ENCODE measurements at regions not wholly inside any gene's neighbourhood (a gene's known extent, or its start where the extent isn't known, plus 50 kb on each side); places are given as distances from the start of the nearest gene placed in this dataset.

DNA sequence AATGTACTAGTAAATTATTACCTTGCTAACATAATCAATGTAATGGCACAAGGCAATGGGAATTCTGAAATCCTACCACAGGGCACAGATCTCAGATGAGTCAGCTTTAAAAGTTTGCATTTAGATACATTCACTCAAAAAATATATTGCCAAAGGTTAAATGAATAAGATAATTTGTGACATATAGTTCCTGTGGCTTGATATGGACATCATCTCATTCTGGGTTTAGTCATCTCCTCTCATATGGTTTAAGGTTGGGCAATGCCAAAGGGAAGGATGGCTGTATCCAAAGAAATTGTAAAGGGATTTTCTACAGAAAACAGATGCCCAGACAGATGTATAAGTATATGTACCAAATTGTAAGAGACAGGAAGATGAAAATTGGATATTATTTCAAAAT, 1065.0 kb downstream of the LRFN5 start:
- DNase-seq: no peak

DNA sequence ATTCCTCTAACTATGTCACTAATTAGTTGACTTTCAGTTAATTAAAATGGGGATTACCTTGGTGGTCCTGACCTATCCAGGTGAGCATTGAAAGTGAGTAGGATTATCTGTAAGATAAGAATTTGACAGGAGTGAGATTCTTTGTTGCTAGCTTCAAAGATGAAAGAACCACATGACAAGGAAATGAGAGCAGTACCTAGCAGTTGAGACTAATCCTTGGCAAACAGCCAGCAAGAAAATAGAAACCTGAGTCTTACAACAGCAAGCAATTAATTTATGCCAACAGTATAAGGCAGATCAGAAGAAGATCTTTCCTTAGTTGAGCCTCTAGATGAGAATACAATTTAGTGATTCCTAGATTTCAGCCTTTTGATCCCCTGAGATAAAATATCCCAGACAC, 1058.4 kb downstream of the LRFN5 start:
- DNase-seq: peak; percentile 1

DNA sequence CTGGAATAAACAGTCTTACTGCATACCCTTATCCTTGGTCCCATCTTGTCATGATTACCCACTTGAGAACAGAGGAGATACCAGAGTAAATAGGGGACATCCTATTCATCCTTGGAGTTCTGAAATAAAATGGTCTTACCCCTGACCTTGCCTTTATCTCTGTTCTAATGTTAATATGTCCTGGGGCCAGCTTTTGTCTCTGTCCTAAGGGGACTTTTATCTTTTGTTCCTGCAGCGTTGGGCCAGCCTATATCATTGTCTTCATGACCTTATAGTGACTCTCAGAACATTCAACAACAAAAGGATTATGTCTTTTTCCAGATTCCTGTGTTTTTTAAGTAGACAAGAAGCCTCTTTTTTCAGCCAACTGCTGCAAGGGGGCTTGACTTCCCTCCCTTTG, 1057.5 kb downstream of the LRFN5 start:
- no peak for DNase-seq

DNA sequence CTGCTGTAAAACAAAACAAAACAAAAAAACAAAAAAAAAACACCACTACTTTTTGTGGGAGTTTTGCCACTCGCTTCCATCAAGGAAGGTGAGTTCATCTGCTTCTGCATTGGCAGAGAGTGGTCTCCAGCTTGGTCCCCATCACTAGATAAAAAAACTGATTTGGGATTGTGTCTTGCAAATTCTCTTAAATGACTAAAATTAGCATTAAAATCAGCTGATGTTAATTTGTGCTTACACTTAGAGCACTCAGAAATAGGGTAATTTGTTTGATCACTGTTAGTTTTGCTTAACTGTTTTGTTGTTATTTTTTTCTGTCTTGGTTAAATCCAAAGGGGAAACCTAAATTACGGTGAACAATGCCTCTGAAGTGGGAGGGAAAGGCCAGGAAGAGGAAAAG, 1048.0 kb downstream of the LRFN5 start:
- DNase-seq: no peak

GRCh38 chr14:42642787-42643186, 1036.1 kb downstream of the LRFN5 start:
- no peak for DNase-seq

DNA sequence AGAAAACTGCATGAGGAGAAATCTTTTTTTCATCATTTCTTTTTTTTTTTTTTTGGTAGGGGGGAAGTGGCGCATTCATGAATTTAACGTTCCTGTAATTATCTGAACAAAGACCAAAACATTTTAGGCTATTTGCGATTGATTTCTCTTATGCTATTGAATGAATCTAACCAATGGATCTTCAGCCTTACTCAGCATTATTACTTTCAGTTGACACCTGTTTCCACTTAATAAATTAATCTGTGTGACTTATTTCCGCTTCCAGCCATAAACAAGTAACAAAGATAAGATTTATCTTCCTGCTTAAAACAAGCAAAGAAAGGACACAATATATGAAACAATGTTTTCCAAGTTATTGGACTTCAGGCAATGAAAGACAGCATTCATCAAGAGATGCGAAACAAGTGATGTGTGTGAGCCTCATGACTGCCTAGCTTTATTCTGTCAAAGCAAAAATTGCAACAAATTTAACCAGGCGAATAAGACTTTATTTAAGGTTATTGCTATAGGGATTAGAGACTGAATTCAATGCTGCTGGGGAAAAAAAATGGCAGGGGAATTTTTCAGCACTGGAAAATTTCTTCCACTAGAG, 1026.9 kb downstream of the LRFN5 start:
- DNase-seq: no peak

- no peak for DNase-seq
These were observed 1022.9 kb downstream of the LRFN5 start for GRCh38 chr14:42629553-42629952.

- no peak for DNase-seq
These were observed 1021.9 kb downstream of the LRFN5 start for GRCh38 chr14:42628602-42629001.

GRCh38 chr14:42626986-42627385, 1020.3 kb downstream of the LRFN5 start:
- DNase-seq: no peak

- no peak for DNase-seq
These were observed 1018.5 kb downstream of the LRFN5 start for GRCh38 chr14:42624980-42625761.

- DNase-seq: no peak
These were observed 1010.3 kb downstream of the LRFN5 start for GRCh38 chr14:42617005-42617404.

DNA sequence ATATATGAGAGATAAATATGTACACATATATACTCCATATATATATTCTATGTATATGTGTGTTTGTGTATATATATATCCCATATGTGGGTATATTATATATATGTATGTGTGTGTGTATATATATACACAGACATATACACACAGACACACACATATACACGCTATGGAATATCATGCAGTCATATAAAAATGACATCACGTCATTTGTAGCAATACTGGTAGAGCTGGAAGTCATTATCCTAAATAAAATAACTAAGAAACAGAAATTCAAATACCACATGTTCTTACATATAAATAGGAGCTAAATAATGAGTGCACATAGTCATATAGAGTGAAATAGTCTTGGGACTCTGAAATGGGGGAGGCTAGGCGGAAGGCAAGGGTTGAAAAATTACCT, 1000.2 kb downstream of the LRFN5 start:
- DNase-seq: no peak

GRCh38 chr14:42602336-42602845, 995.7 kb downstream of the LRFN5 start:
- no peak for DNase-seq

DNA sequence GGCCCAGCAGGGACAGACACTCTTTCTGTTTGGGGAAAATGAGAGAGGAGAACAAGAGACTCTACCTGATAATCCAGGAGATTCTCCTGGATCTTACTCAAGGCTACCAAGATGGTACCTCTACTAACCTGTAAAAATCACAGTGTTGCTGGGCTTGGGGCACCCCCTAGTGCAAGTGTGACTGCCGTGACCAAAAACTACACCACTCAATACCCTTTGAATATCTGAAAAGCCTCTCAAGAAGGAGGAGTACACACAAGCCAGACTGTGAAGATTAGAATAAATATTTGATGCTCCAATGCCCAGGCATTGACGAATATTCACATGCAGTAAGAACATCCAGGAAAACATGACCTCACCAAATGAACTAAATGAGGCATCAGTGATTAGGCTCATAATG, 965.4 kb downstream of the LRFN5 start:
- DNase-seq: no peak

GRCh38 chr14:42569227-42569626, 962.6 kb downstream of the LRFN5 start:
- no peak for DNase-seq

DNA sequence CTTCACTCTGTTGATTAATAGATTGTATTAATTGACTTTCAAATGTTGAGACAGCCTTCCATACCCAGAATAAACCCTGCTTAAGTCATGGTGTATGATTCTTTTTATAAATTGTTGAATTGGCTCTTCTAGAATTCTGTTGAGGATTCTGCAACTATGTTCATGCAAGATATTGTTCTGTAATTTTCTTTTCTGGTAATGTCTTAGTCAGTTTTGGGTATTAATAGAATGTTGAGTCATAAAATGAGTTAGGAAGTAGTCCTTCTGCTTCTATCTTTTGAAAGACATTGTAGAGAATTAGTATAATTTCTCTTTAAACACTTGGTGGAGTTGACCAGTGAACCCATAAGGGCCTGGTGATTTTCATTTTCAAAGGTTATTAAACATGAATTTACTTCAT, 958.9 kb downstream of the LRFN5 start:
- DNase-seq: no peak

- no peak for DNase-seq
These were observed 956.6 kb downstream of the LRFN5 start for GRCh38 chr14:42563313-42563712.

DNA sequence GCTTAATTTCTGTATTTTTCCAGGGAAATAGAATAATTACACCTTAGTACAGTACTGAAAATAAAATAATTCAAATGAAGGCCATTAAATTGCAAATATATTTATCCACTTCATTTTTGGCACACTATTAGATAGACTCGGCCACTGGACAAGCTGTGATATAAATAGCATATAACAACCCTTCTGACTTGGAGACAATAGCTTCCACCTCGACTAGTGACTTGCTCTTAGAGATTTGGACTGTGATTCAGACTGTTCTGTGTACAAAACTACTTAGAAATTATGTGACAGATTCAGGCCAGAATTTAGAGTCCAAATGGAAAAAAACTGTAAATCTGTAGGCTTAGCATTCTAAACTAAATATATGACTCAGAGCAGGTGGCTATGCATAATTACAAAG, 949.9 kb downstream of the LRFN5 start:
- DNase-seq: no peak

DNA sequence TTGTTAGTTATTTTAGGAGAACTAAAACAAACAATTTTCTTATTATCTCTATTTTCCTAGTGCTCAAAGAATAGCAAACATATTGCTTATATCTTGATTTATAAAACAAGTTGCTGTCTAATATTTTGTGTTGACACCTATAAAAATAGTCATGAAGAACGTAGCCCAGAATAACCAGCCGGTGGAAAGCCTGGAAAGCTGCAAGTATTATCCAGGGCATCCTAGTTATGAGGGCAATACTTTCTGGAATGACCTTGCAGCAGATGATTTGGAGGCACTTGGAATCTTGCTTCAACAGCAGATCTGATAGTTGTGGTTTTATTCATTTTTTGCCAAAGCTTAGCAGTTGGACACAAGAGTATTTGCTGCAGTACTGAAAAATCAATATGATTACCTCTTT, 948.7 kb downstream of the LRFN5 start:
- DNase-seq: no peak

- no peak for DNase-seq
These were observed 947.4 kb downstream of the LRFN5 start for GRCh38 chr14:42554091-42554490.

DNA sequence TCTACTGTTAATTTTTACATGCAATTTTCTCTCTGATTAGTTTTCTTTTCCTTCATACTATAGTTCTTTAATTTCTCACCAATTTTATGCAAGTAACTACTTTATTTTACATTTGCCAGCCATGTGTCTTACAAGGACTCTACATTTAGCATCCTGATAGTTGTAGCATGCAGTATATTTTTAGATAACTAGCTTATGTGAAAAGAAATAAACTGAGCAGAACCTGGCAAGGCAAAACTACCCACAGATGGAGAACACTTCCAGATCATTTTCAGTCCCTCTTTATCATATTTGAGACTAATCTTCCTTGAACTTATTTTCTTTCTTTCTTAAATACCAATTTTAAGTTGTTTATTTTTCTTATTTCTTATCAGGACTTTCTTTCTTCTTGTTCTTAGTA, 943.6 kb downstream of the LRFN5 start:
- no peak for DNase-seq

- no peak for DNase-seq
These were observed 941.7 kb downstream of the LRFN5 start for GRCh38 chr14:42548349-42548748.

GRCh38 chr14:42545636-42546035, 939.0 kb downstream of the LRFN5 start:
- no peak for DNase-seq

- DNase-seq: no peak
These were observed 934.9 kb downstream of the LRFN5 start for GRCh38 chr14:42541535-42542001.

GRCh38 chr14:42535397-42535796, 928.7 kb downstream of the LRFN5 start:
- no peak for DNase-seq

Data from NCI-H510A treated with DMSO at 0.1 percent for 48 hours (cell line).